SK-N-SH (cell line): ENCODE measurements at regions not wholly inside any gene's neighbourhood (a gene's known extent, or its start where the extent isn't known, plus 50 kb on each side); places are given as distances from the start of the nearest gene placed in this dataset.

ENCODE experiments used
- CTCF ChIA-PET: fragments of 300-600, 350-600 bp; formaldehyde crosslinking; extraction: SDS; loops from one replicate; lab custom pipeline; 2021; lab: Yijun Ruan, JAX
- POLR2A ChIA-PET: fragments of 350-600 bp; sonication (Branson Sonifier 250); formaldehyde crosslinking; extraction: SDS; loops from one replicate; lab custom pipeline; 2020; ENCODE audit warnings: antibody characterized with exemption, inconsistent platforms; lab: Yijun Ruan, JAX
- DNase-seq: peaks from one replicate; pipeline ENCODE4 v3.0.0; 2012
- H2AFZ ChIP-seq: fragments of 200-600 bp; sonication (generic); 2 replicates; pipeline ENCODE4 v1.8.1; 2016; ENCODE audit warnings: antibody characterized with exemption, mild to moderate bottlenecking, low read depth
- H3F3A ChIP-seq: fragments of 200-600 bp; sonication (generic); replicated peaks from 2 replicates; pipeline ENCODE3; 2016; ENCODE audit warnings: antibody characterized with exemption, mild to moderate bottlenecking; ENCODE audit not compliant: insufficient read depth
- H3K27ac ChIP-seq, 2 experiments: fragments of 200-500 bp in 1 of 2; fragments of 200-600 bp in 1 of 2; sonication (Bioruptor generic) in 1 of 2; sonication (generic), shearing (Covaris generic) in 1 of 2; 2 replicates each; pipeline versions ENCODE4 v1.5.1 to v1.6.1; 2014 to 2016; ENCODE audit warnings: low read depth in 2 of 2, inconsistent platforms in 1 of 2, low read length in 1 of 2, mild to moderate bottlenecking in 1 of 2, mixed read lengths in 1 of 2
- H3K27me3 ChIP-seq: fragments of 200-600 bp; sonication (generic), shearing (Covaris generic); 2 replicates; pipeline ENCODE4 v1.6.1; 2016; ENCODE audit warnings: mixed run types; ENCODE audit not compliant: insufficient read depth
- H3K36me3 ChIP-seq, 2 experiments: fragments of 200-500 bp in 1 of 2; fragments of 200-600 bp in 1 of 2; sonication (Bioruptor generic) in 1 of 2; sonication (generic) in 1 of 2; replicated peaks in 1 of 2; 2 replicates each; pipeline versions ENCODE3 to v1.5.1; 2014 to 2016; ENCODE audit warnings: low read length in 1 of 2, mild to moderate bottlenecking in 1 of 2; ENCODE audit not compliant: insufficient read depth in 2 of 2, control insufficient read depth in 1 of 2
- H3K4me1 ChIP-seq, 2 experiments: fragments of 200-500 bp in 1 of 2; fragments of 200-600 bp in 1 of 2; sonication (Bioruptor generic) in 1 of 2; sonication (generic), shearing (Covaris generic) in 1 of 2; 2 replicates each; pipeline versions ENCODE4 v1.5.1 to v1.6.1; 2014 to 2016; ENCODE audit warnings: low read depth in 1 of 2, low read length in 1 of 2, mixed run types in 1 of 2; ENCODE audit not compliant: insufficient read depth in 2 of 2, control insufficient read depth in 1 of 2
- H3K4me2 ChIP-seq: fragments of 200-600 bp; sonication (generic), shearing (Covaris generic); 2 replicates; pipeline ENCODE4 v1.6.1; 2017; ENCODE audit warnings: mixed run types
- H3K4me3 ChIP-seq, 2 experiments: fragments of 200-500 bp in 1 of 2; fragments of 200-600 bp in 1 of 2; sonication (Bioruptor generic) in 1 of 2; sonication (generic), shearing (Covaris generic) in 1 of 2; 2 replicates each; pipeline versions ENCODE4 v1.5.1 to v1.8.1; 2014 to 2016; ENCODE audit warnings: low read depth in 2 of 2, inconsistent platforms in 1 of 2, low read length in 1 of 2, mild to moderate bottlenecking in 1 of 2, mixed read lengths in 1 of 2, moderate library complexity in 1 of 2
- H3K79me2 ChIP-seq: fragments of 200-600 bp; sonication (generic); 2 replicates; pipeline ENCODE4 v1.8.1; 2017; ENCODE audit warnings: mild to moderate bottlenecking; ENCODE audit not compliant: insufficient read depth
- H3K9ac ChIP-seq: fragments of 200-600 bp; sonication (generic); 2 replicates; pipeline ENCODE4 v1.6.1; 2017; ENCODE audit warnings: mixed run types
- H3K9me2 ChIP-seq: fragments of 200-600 bp; sonication (generic); 2 replicates; pipeline ENCODE4 v1.6.1; 2017; ENCODE audit warnings: mixed run types
- H3K9me3 ChIP-seq: fragments of 200-600 bp; sonication (generic); 2 replicates; pipeline ENCODE4 v1.6.1; 2017; ENCODE audit warnings: mixed run types, mild to moderate bottlenecking, moderate library complexity
- H4K20me1 ChIP-seq: fragments of 200-600 bp; sonication (generic); 2 replicates; pipeline ENCODE4 v1.6.1; 2017; ENCODE audit warnings: mild to moderate bottlenecking, mixed run types; ENCODE audit not compliant: insufficient read depth
- ELF1 ChIP-seq: IDR thresholded peaks from 2 replicates; pipeline ENCODE4 v1.4.0; 2012
- GATA2 ChIP-seq: sonication (generic); formaldehyde crosslinking; IDR thresholded peaks from 2 replicates; pipeline ENCODE4 v1.5.0; 2020; ENCODE audit warnings: mild to moderate bottlenecking, missing genetic modification reagents
- JUND ChIP-seq: IDR thresholded peaks from 2 replicates; pipeline ENCODE4 v1.4.0; 2012
- NFIC ChIP-seq: IDR thresholded peaks from 2 replicates; pipeline ENCODE4 v1.4.0; 2012; ENCODE audit warnings: borderline replicate concordance
- NRF1 ChIP-seq: IDR thresholded peaks from 2 replicates; pipeline ENCODE4 v1.6.1; 2012; ENCODE audit warnings: low read depth, mild to moderate bottlenecking, low read length
- RAD21 ChIP-seq: IDR thresholded peaks from 2 replicates; pipeline ENCODE4 v1.6.1; 2012; ENCODE audit warnings: mild to moderate bottlenecking, low read length
- RCOR1 ChIP-seq: fragments of 150-350 bp; IDR thresholded peaks from 2 replicates; pipeline ENCODE4 v1.6.1; 2017; ENCODE audit warnings: antibody characterized with exemption, low read length
- TCF12 ChIP-seq: IDR thresholded peaks from 2 replicates; pipeline ENCODE4 v1.4.0; 2012
- YY1 ChIP-seq: IDR thresholded peaks from 2 replicates; pipeline ENCODE4 v1.4.0; 2012; ENCODE audit warnings: low read depth, mild to moderate bottlenecking
- ZBTB33 ChIP-seq: IDR thresholded peaks from 2 replicates; pipeline ENCODE4 v1.4.0; 2012; ENCODE audit warnings: low read depth, borderline replicate concordance
- WGBS: methylation state at CpG from one replicate; pipeline ENCODE4 v1.1.6; 2017; ENCODE audit warnings: low lambda C conversion rate; 5-methylcytosine and 5-hydroxymethylcytosine counted together
- TF ChIP-seq, protein P1 (sequence below): fragments of 150-350 bp; IDR thresholded peaks from 2 replicates; pipeline ENCODE4 v1.6.1; 2016; ENCODE audit warnings: mild to moderate bottlenecking, low read depth, low read length
- TF ChIP-seq, protein P2 (sequence below): IDR thresholded peaks from 2 replicates; pipeline ENCODE4; 2012

GRCh38 chr15:67006083-67007065 is 59.0 kb upstream of the SMAD3 start:
- Histone ChIP-seq H3K4me1 (peaks cover 0 to 3% of the 10 kb centered on the region in 2 experiments; a peak in 1 of 4 replicates), H3K36me3 (no peaks in the 10 kb centered on the region), H3K9me2 (no peaks in the 10 kb centered on the region), H3K4me3 (no peak overlapping the region), H3K79me2 (no peaks in the 10 kb centered on the region), H3F3A (peaks cover 9% of the 10 kb centered on the region), H3K9ac (no peak overlapping the region), H3K27me3 (no peaks in the 10 kb centered on the region), H3K4me2 (no peak overlapping the region), H3K9me3 (no peaks in the 10 kb centered on the region), H3K27ac (no peak overlapping the region), H4K20me1 (no peaks in the 10 kb centered on the region), H2AFZ (no peak overlapping the region)
- TF ChIP-seq NFIC (no peak), JUND (no peak), YY1 (no peak), TCF12 (no peak), ELF1 (no peak), GATA2 (CRISPR knock-in tag) (no peak), RCOR1 (no peak), NRF1 (no peak), RAD21 (no peak)
- TF ChIP-seq, protein P1, sequence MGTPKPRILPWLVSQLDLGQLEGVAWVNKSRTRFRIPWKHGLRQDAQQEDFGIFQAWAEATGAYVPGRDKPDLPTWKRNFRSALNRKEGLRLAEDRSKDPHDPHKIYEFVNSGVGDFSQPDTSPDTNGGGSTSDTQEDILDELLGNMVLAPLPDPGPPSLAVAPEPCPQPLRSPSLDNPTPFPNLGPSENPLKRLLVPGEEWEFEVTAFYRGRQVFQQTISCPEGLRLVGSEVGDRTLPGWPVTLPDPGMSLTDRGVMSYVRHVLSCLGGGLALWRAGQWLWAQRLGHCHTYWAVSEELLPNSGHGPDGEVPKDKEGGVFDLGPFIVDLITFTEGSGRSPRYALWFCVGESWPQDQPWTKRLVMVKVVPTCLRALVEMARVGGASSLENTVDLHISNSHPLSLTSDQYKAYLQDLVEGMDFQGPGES = no peak
- TF ChIP-seq, protein P2, sequence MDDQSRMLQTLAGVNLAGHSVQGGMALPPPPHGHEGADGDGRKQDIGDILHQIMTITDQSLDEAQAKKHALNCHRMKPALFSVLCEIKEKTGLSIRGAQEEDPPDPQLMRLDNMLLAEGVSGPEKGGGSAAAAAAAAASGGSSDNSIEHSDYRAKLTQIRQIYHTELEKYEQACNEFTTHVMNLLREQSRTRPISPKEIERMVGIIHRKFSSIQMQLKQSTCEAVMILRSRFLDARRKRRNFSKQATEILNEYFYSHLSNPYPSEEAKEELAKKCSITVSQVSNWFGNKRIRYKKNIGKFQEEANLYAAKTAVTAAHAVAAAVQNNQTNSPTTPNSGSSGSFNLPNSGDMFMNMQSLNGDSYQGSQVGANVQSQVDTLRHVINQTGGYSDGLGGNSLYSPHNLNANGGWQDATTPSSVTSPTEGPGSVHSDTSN = no peak
- WGBS = 73% methylated on average over 10 of the region's 10 CpGs
- DNase-seq = no peak
- ChIA-PET POLR2A (no interaction called here), CTCF (no interaction called here)

- H3K4me3 ChIP-seq = no peak overlapping the region
- WGBS = 80% methylated on average over 7 of the region's 7 CpGs
Measured at GRCh38 chr15:67009576-67010569, 55.5 kb upstream of the SMAD3 start.

More at GRCh38 chr15:67009576-67010569, 55.5 kb upstream of the SMAD3 start:
- Histone ChIP-seq H3K9me3 (no peaks in the 10 kb centered on the region), H3K36me3 (no peaks in the 10 kb centered on the region), H3K79me2 (no peaks in the 10 kb centered on the region), H2AFZ (no peak overlapping the region), H3K27me3 (no peaks in the 10 kb centered on the region), H3K4me2 (no peak overlapping the region), H3F3A (peaks cover 4% of the 10 kb centered on the region), H3K4me1 (peaks cover 0 to 6% of the 10 kb centered on the region in 2 experiments; a peak in 1 of 4 replicates), H3K9me2 (no peaks in the 10 kb centered on the region), H3K9ac (no peak overlapping the region), H3K27ac (no peak overlapping the region), H4K20me1 (no peaks in the 10 kb centered on the region)
- POLR2A ChIA-PET = no interaction called here
- TF ChIP-seq ZBTB33 (no peak), TCF12 (no peak), NFIC (no peak)
- TF ChIP-seq, protein P1 = no peak
- no peak for DNase-seq
- CTCF ChIA-PET = no interaction called here
